ENCODE measurements at regions not wholly inside any gene's neighbourhood (a gene's known extent, or its start where the extent isn't known, plus 50 kb on each side); places are given as distances from the start of the nearest gene placed in this dataset.
"Not testable (repeated sequence)": the region's sequence is repeated elsewhere in the genome, so short reads cannot be mapped to it uniquely, and the experiment has no call there.

DNA sequence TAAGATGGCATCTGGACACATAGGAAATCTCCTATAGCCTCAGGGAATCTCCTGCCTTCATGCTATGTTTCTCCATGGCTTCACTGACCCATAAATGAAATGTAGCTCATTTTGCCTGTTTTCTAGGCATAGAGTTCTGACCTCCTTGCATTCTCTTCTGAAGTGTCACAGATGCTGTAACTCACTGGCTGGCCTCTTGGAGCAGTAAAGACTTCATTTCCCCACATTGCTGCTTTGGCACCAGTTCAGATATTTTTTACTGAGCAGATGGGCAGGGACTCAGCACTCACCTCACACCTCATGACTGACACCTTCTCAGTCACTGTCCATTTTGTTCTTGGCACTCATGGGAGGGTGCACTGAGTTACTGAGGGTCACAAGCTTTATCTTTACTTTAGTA lies 286.7 kb upstream of the TGFBR2 start:
- ATAC-seq, result peak; percentile 83
- TF ChIP-seq ESRRG (CRISPR knock-in tag; IDR thresholded peaks at IDR 0.05) (no peak), ZNF565 (CRISPR knock-in tag; conservative IDR thresholded peaks at IDR 0.05; ENCODE audit: low read depth) (no peak)

DNA sequence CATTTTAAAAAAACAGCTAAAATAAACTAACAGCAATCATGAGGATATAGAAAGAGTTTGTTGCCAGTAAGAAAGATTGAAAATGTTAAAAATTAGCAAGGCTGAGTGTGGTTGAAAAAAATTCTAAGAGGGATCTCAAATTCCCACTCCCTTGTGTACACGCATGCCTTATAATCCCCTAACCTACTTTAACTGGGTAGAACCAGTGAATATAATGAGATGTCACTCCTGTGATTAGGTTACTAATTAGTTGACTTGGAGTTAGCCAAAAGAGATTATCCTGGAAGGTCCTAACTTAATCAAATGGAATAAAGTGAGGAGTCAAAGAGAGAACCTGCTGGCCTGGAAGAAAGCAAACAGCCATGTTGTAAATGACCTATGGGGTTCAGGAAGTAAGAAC lies 286.0 kb upstream of the TGFBR2 start:
- TF ChIP-seq GLIS3 (CRISPR knock-in tag; IDR thresholded peaks at IDR 0.05), result no peak
- no peak for ATAC-seq

DNA sequence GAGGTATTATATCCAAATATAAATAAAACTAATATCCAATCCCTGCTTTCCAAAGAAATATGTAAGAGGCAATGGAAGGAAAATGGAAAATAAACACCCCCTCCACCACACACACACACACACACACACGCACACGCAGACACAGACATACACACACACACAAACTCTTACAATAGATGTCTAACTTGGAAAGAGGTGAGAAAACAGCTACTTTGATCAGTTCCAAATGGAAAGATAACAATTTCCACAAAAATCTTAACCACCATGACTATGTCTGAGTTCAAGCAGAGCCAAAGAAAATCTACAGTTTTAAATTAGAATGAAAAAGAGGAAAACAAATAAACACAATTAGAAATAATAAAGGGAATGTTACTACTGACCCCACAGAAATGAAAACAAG lies 285.3 kb upstream of the TGFBR2 start:
- no peak for ATAC-seq
- TF ChIP-seq, protein P1, sequence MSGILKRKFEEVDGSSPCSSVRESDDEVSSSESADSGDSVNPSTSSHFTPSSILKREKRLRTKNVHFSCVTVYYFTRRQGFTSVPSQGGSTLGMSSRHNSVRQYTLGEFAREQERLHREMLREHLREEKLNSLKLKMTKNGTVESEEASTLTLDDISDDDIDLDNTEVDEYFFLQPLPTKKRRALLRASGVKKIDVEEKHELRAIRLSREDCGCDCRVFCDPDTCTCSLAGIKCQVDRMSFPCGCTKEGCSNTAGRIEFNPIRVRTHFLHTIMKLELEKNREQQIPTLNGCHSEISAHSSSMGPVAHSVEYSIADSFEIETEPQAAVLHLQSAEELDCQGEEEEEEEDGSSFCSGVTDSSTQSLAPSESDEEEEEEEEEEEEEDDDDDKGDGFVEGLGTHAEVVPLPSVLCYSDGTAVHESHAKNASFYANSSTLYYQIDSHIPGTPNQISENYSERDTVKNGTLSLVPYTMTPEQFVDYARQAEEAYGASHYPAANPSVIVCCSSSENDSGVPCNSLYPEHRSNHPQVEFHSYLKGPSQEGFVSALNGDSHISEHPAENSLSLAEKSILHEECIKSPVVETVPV (CRISPR knock-in tag; IDR thresholded peaks at IDR 0.05), result no peak
- TF ChIP-seq, protein P2, sequence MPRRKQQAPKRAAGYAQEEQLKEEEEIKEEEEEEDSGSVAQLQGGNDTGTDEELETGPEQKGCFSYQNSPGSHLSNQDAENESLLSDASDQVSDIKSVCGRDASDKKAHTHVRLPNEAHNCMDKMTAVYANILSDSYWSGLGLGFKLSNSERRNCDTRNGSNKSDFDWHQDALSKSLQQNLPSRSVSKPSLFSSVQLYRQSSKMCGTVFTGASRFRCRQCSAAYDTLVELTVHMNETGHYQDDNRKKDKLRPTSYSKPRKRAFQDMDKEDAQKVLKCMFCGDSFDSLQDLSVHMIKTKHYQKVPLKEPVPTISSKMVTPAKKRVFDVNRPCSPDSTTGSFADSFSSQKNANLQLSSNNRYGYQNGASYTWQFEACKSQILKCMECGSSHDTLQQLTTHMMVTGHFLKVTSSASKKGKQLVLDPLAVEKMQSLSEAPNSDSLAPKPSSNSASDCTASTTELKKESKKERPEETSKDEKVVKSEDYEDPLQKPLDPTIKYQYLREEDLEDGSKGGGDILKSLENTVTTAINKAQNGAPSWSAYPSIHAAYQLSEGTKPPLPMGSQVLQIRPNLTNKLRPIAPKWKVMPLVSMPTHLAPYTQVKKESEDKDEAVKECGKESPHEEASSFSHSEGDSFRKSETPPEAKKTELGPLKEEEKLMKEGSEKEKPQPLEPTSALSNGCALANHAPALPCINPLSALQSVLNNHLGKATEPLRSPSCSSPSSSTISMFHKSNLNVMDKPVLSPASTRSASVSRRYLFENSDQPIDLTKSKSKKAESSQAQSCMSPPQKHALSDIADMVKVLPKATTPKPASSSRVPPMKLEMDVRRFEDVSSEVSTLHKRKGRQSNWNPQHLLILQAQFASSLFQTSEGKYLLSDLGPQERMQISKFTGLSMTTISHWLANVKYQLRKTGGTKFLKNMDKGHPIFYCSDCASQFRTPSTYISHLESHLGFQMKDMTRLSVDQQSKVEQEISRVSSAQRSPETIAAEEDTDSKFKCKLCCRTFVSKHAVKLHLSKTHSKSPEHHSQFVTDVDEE (CRISPR knock-in tag; IDR thresholded peaks at IDR 0.05), result no peak
- TF ChIP-seq, protein P3, sequence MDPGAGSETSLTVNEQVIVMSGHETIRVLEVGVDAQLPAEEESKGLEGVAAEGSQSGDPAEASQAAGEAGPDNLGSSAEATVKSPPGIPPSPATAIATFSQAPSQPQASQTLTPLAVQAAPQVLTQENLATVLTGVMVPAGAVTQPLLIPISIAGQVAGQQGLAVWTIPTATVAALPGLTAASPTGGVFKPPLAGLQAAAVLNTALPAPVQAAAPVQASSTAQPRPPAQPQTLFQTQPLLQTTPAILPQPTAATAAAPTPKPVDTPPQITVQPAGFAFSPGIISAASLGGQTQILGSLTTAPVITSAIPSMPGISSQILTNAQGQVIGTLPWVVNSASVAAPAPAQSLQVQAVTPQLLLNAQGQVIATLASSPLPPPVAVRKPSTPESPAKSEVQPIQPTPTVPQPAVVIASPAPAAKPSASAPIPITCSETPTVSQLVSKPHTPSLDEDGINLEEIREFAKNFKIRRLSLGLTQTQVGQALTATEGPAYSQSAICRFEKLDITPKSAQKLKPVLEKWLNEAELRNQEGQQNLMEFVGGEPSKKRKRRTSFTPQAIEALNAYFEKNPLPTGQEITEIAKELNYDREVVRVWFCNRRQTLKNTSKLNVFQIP (CRISPR knock-in tag; IDR thresholded peaks at IDR 0.05; ENCODE audit: borderline replicate concordance, low read depth), result no peak
- TF ChIP-seq ESRRG (CRISPR knock-in tag; IDR thresholded peaks at IDR 0.05), result no peak
- TF ChIP-seq PPARA (CRISPR knock-in tag; IDR thresholded peaks at IDR 0.05; ENCODE audit: borderline replicate concordance), result no peak
- no peak for TF ChIP-seq ZNF565 (CRISPR knock-in tag; conservative IDR thresholded peaks at IDR 0.05; ENCODE audit: low read depth)
- TF ChIP-seq GLIS3 (CRISPR knock-in tag; IDR thresholded peaks at IDR 0.05), result no peak
- no peak for TF ChIP-seq CSDC2 (CRISPR knock-in tag; IDR thresholded peaks at IDR 0.05)
- TF ChIP-seq, protein P4, sequence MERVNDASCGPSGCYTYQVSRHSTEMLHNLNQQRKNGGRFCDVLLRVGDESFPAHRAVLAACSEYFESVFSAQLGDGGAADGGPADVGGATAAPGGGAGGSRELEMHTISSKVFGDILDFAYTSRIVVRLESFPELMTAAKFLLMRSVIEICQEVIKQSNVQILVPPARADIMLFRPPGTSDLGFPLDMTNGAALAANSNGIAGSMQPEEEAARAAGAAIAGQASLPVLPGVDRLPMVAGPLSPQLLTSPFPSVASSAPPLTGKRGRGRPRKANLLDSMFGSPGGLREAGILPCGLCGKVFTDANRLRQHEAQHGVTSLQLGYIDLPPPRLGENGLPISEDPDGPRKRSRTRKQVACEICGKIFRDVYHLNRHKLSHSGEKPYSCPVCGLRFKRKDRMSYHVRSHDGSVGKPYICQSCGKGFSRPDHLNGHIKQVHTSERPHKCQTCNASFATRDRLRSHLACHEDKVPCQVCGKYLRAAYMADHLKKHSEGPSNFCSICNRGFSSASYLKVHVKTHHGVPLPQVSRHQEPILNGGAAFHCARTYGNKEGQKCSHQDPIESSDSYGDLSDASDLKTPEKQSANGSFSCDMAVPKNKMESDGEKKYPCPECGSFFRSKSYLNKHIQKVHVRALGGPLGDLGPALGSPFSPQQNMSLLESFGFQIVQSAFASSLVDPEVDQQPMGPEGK (CRISPR knock-in tag; IDR thresholded peaks at IDR 0.05; ENCODE audit: borderline replicate concordance), result no peak
- TF ChIP-seq TCF4 (CRISPR knock-in tag; IDR thresholded peaks at IDR 0.05; ENCODE audit: borderline replicate concordance), result no peak
- TF ChIP-seq ZFP3 (CRISPR knock-in tag; IDR thresholded peaks at IDR 0.05), result no peak
- TF ChIP-seq, protein P5, sequence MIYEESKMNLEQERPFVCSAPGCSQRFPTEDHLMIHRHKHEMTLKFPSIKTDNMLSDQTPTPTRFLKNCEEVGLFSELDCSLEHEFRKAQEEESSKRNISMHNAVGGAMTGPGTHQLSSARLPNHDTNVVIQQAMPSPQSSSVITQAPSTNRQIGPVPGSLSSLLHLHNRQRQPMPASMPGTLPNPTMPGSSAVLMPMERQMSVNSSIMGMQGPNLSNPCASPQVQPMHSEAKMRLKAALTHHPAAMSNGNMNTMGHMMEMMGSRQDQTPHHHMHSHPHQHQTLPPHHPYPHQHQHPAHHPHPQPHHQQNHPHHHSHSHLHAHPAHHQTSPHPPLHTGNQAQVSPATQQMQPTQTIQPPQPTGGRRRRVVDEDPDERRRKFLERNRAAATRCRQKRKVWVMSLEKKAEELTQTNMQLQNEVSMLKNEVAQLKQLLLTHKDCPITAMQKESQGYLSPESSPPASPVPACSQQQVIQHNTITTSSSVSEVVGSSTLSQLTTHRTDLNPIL (CRISPR knock-in tag; IDR thresholded peaks at IDR 0.05; ENCODE audit: low read depth), result no peak
- TF ChIP-seq ARNTL (CRISPR knock-in tag; IDR thresholded peaks at IDR 0.05; ENCODE audit: borderline replicate concordance, low read depth), result no peak
- no peak for TF ChIP-seq TOX (CRISPR knock-in tag; IDR thresholded peaks at IDR 0.05; ENCODE audit: borderline replicate concordance)
- no peak for TF ChIP-seq ZC3H10 (CRISPR knock-in tag; IDR thresholded peaks at IDR 0.05)
- TF ChIP-seq ISL1 (CRISPR knock-in tag; IDR thresholded peaks at IDR 0.05), result no peak
- no peak for TF ChIP-seq BACH2 (CRISPR knock-in tag; IDR thresholded peaks at IDR 0.05; ENCODE audit: borderline replicate concordance)

DNA sequence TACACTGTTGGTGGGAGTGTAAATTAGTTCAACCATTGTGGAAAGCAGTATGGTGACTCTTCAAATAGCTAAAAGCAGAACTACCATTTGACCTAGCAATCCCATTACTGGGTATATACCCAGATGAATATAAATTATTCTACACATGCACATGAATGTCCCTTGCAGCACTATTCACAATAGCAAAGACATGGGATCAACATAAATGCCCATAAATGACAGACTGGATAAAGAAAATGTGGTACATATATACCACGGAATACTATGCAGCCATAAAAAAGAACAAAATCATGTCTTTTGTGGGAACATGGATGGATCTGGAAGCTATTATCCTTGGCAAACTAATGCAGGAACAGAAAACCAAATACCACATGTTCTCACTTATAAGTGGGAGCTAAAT lies 282.8 kb upstream of the TGFBR2 start:
- ATAC-seq, result not testable (repeated sequence)
- TF ChIP-seq ZNF8 (CRISPR knock-in tag; IDR thresholded peaks at IDR 0.05), result peak; percentile 72

DNA sequence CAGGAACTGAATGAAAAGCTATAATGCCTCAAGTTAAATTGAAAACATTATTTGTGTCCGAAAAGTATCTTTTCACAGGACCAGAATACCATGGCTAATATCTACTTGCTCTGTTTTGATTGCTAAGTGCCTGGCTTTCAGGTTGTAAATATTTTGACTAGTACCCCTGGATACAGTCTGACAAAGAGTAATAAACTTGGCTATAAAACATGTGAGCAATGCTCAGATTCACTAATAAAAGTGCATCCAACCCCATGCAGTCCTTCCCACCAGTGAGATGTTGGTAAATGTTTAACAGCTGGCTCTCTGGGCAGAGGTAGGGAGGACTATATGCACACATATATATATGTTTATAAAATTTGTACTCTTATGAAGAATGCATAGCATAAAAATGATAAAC lies 281.8 kb upstream of the TGFBR2 start:
- ATAC-seq, result peak; percentile 51; the same call in 2 of the 3 replicates
- TF ChIP-seq, protein P2 (CRISPR knock-in tag; IDR thresholded peaks at IDR 0.05), result no peak
- TF ChIP-seq, protein P5 (CRISPR knock-in tag; IDR thresholded peaks at IDR 0.05; ENCODE audit: low read depth), result no peak
- TF ChIP-seq ZNF565 (CRISPR knock-in tag; conservative IDR thresholded peaks at IDR 0.05; ENCODE audit: low read depth), result no peak
- TF ChIP-seq TOX (CRISPR knock-in tag; IDR thresholded peaks at IDR 0.05; ENCODE audit: borderline replicate concordance), result no peak
- no peak for TF ChIP-seq ZNF70 (CRISPR knock-in tag; IDR thresholded peaks at IDR 0.05)
- no peak for TF ChIP-seq PPARA (CRISPR knock-in tag; IDR thresholded peaks at IDR 0.05; ENCODE audit: borderline replicate concordance)
- TF ChIP-seq RARB (CRISPR knock-in tag; IDR thresholded peaks at IDR 0.05), result no peak
- TF ChIP-seq ZFP30 (CRISPR knock-in tag; IDR thresholded peaks at IDR 0.05), result no peak
- no peak for TF ChIP-seq SNAI2 (CRISPR knock-in tag; IDR thresholded peaks at IDR 0.05)

All from SK-N-SH treated with all-trans-retinoic acid at 6 μM for 48 hours (cell line).